Caco-2 (cell line): ENCODE measurements at regions not wholly inside any gene's neighbourhood (a gene's known extent, or its start where the extent isn't known, plus 50 kb on each side); places are given as distances from the start of the nearest gene placed in this dataset.

Experiments
- BruUV-seq: library from RNA; stranded (reverse); fragments of 400-500 nt; replicated peaks from 2 replicates; lab custom pipeline; 2021; lab: Mats Ljungman, UMichigan
- CTCF ChIA-PET: fragments of 300-600 bp; sonication (Branson Sonifier 250); formaldehyde crosslinking; loops from one replicate; lab custom pipeline; 2022; ENCODE audit warnings: antibody characterized with exemption; lab: Charles Lee
- POLR2A ChIA-PET: fragments of 300-600 bp; sonication (Branson Sonifier 250); formaldehyde crosslinking; loops from one replicate; lab custom pipeline; 2022; ENCODE audit warnings: antibody characterized with exemption; lab: Charles Lee
- DNase-seq, 2 experiments: peaks; one replicate each; pipeline versions ENCODE4 v3.0.0 to v3.0.0-alpha.2; 2020 to 2022
- H3K27me3 ChIP-seq: replicated peaks from 2 replicates; pipeline ENCODE4 v1.6.0; 2011; ENCODE audit warnings: low read length; ENCODE audit not compliant: control insufficient read depth, insufficient read depth
- H3K36me3 ChIP-seq: 2 replicates; pipeline ENCODE4 v1.5.1; 2011; ENCODE audit warnings: low read length; ENCODE audit not compliant: control insufficient read depth, insufficient read depth
- H3K4me1 ChIP-seq: fragments of 250-450 bp; sonication (Bioruptor Pico); 2 replicates; pipeline ENCODE4 v1.5.1; 2020; ENCODE audit warnings: mild to moderate bottlenecking
- H3K4me3 ChIP-seq: 2 replicates; pipeline ENCODE4 v1.5.1; 2011; ENCODE audit warnings: low read depth, mild to moderate bottlenecking, control low read depth, low read length
- H3K9me3 ChIP-seq: fragments of 250-450 bp; sonication (Bioruptor Pico); 2 replicates; pipeline ENCODE4 v1.5.1; 2020; ENCODE audit warnings: mild to moderate bottlenecking, moderate library complexity
- H3K27ac Mint-ChIP-seq: one replicate; pipeline ENCODE4 v1.8.0; 2022; ENCODE audit warnings: mixed read lengths; ENCODE audit not compliant: unreplicated experiment
- H3K27me3 Mint-ChIP-seq: one replicate; pipeline ENCODE4 v1.8.0; 2022; ENCODE audit warnings: mixed read lengths; ENCODE audit not compliant: insufficient read depth, unreplicated experiment
- H3K36me3 Mint-ChIP-seq: one replicate; pipeline ENCODE4 v1.8.0; 2022; ENCODE audit warnings: mild to moderate bottlenecking, mixed read lengths; ENCODE audit not compliant: insufficient read depth, unreplicated experiment
- H3K4me1 Mint-ChIP-seq: one replicate; pipeline ENCODE4 v1.8.0; 2022; ENCODE audit warnings: low read depth, mixed read lengths; ENCODE audit not compliant: unreplicated experiment
- H3K4me3 Mint-ChIP-seq: one replicate; pipeline ENCODE4 v1.8.0; 2022; ENCODE audit warnings: mild to moderate bottlenecking, moderate library complexity, mixed read lengths; ENCODE audit not compliant: unreplicated experiment
- H3K9me3 Mint-ChIP-seq: one replicate; pipeline ENCODE4 v1.8.0; 2022; ENCODE audit warnings: mixed read lengths; ENCODE audit not compliant: unreplicated experiment
- CTCF ChIP-seq, 2 experiments: fragments of 200-600 bp in 1 of 2; IDR thresholded peaks; 1 replicate in 1 of 2; 2 replicates in 1 of 2; pipeline versions ENCODE4 v1.5.1 to v1.8.0; 2011 to 2022; ENCODE audit warnings: antibody characterized with exemption in 1 of 2, control low read depth in 1 of 2, inconsistent platforms in 1 of 2, low read depth in 1 of 2, low read length in 1 of 2, mild to moderate bottlenecking in 1 of 2, moderate library complexity in 1 of 2; ENCODE audit not compliant: insufficient read depth in 1 of 2, severe bottlenecking in 1 of 2, unreplicated experiment in 1 of 2
- intact Hi-C: fragments of 100-400 bp; cut with micrococcal nuclease; formaldehyde crosslinking; loops from one replicate; pipeline ENCODE4 v1.10.0; 2022; ENCODE audit not compliant: unreplicated experiment

GRCh38 chr12:126768517-126768916 lies 1498.5 kb upstream of the TMEM132C start:
- no peak for DNase-seq
- Histone ChIP-seq H3K27me3 (no peaks in the 10 kb centered on the region), H3K4me1 (no peaks in the 10 kb centered on the region), H3K9me3 (0 out of 2 replicates have a peak, but pooled peaks cover 3% of the 10 kb centered on the region), H3K36me3 (no peaks in the 10 kb centered on the region), H3K4me3 (no peak overlapping the region)
- POLR2A ChIA-PET = no interaction called here
- Mint-ChIP-seq H3K27me3 (no peaks in the 10 kb centered on the region), H3K9me3 (peaks cover 49% of the 10 kb centered on the region), H3K36me3 (no peaks in the 10 kb centered on the region), H3K4me3 (no peak overlapping the region), H3K27ac (no peak overlapping the region), H3K4me1 (no peaks in the 10 kb centered on the region)
- no TSS peak for BruUV-seq
- no peak for TF ChIP-seq CTCF (IDR thresholded peaks at IDR 0.05; ENCODE audit: insufficient read depth in 1 of 2, low read depth in 1 of 2, low read length in 1 of 2, severe bottlenecking in 1 of 2, unreplicated experiment in 1 of 2)
- intact Hi-C loops = no loop called here
- CTCF ChIA-PET = no interaction called here

- CTCF ChIA-PET = no interaction called here
- H3K4me3 Mint-ChIP-seq = no peak overlapping the region
- Histone ChIP-seq H3K27me3 (no peaks in the 10 kb centered on the region), H3K4me3 (no peak overlapping the region), H3K36me3 (no peaks in the 10 kb centered on the region), H3K4me1 (no peaks in the 10 kb centered on the region), H3K9me3 (peaks cover 3% of the 10 kb centered on the region; the same call in 1 of the 2 replicates)
- H3K36me3 Mint-ChIP-seq = no peaks in the 10 kb centered on the region
- DNase-seq = no peak
- no peak overlapping the region for H3K27ac Mint-ChIP-seq
- TF ChIP-seq CTCF (IDR thresholded peaks at IDR 0.05; ENCODE audit: insufficient read depth in 1 of 2, low read depth in 1 of 2, low read length in 1 of 2, severe bottlenecking in 1 of 2, unreplicated experiment in 1 of 2) = no peak
- no peaks in the 10 kb centered on the region for H3K4me1 Mint-ChIP-seq
- peaks cover 37% of the 10 kb centered on the region for H3K9me3 Mint-ChIP-seq
- H3K27me3 Mint-ChIP-seq = no peaks in the 10 kb centered on the region
- BruUV-seq = no TSS peak
- POLR2A ChIA-PET = no interaction called here
- intact Hi-C loops = no loop called here
Observed at GRCh38 chr12:126770188-126770587, 1496.8 kb upstream of the TMEM132C start.

GRCh38 chr12:126772171-126772864 lies 1494.7 kb upstream of the TMEM132C start:
- Mint-ChIP-seq H3K4me3 (no peak overlapping the region), H3K36me3 (no peaks in the 10 kb centered on the region), H3K27ac (no peak overlapping the region), H3K4me1 (no peaks in the 10 kb centered on the region), H3K27me3 (no peaks in the 10 kb centered on the region), H3K9me3 (peaks cover 23% of the 10 kb centered on the region)
- H3K4me3 ChIP-seq = no peak overlapping the region
- POLR2A ChIA-PET = no interaction called here
- H3K9me3 ChIP-seq = peaks cover 3% of the 10 kb centered on the region; the same call in 1 of the 2 replicates
- no peaks in the 10 kb centered on the region for H3K4me1 ChIP-seq
- no peaks in the 10 kb centered on the region for H3K36me3 ChIP-seq
- TF ChIP-seq CTCF (IDR thresholded peaks at IDR 0.05; ENCODE audit: insufficient read depth in 1 of 2, low read depth in 1 of 2, low read length in 1 of 2, severe bottlenecking in 1 of 2, unreplicated experiment in 1 of 2) = no peak
- BruUV-seq = no TSS peak
- CTCF ChIA-PET = no interaction called here
- no peak for DNase-seq
- intact Hi-C loops = no loop called here
- H3K27me3 ChIP-seq = no peaks in the 10 kb centered on the region
